HUES48 (cell line): ENCODE measurements at regions not wholly inside any gene's neighbourhood (a gene's known extent, or its start where the extent isn't known, plus 50 kb on each side); places are given as distances from the start of the nearest gene placed in this dataset.
"Not testable (repeated sequence)": the region's sequence is repeated elsewhere in the genome, so short reads cannot be mapped to it uniquely, and the experiment has no call there.

Source experiments
- H3K27ac ChIP-seq: one replicate; pipeline ENCODE4 v1.7.0; 2013; ENCODE audit warnings: low read depth, low read length, inconsistent platforms
- H3K27me3 ChIP-seq: 2 replicates; pipeline ENCODE4 v1.6.1; 2013; ENCODE audit warnings: mild to moderate bottlenecking, low read length; ENCODE audit not compliant: control insufficient read depth, insufficient read depth
- H3K36me3 ChIP-seq: 2 replicates; pipeline ENCODE4 v1.6.1; 2013; ENCODE audit warnings: low read length; ENCODE audit not compliant: control insufficient read depth, insufficient read depth
- H3K4me1 ChIP-seq: 2 replicates; pipeline ENCODE4 v1.6.1; 2013; ENCODE audit warnings: mild to moderate bottlenecking, low read length; ENCODE audit not compliant: control insufficient read depth, insufficient read depth
- H3K4me3 ChIP-seq: 2 replicates; pipeline ENCODE4 v1.5.1; 2013; ENCODE audit warnings: mild to moderate bottlenecking, low read depth, low read length
- H3K9ac ChIP-seq: 2 replicates; pipeline ENCODE4 v1.6.1; 2013; ENCODE audit warnings: mild to moderate bottlenecking, low read depth, low read length, moderate library complexity
- H3K9me3 ChIP-seq: 2 replicates; pipeline ENCODE4 v1.6.1; 2013; ENCODE audit warnings: low read length; ENCODE audit not compliant: control insufficient read depth, insufficient read depth

- Histone ChIP-seq H3K9me3 (no peaks in the 10 kb centered on the region), H3K4me1 (no peaks in the 10 kb centered on the region), H3K9ac (no peak overlapping the region), H3K4me3 (no peak overlapping the region), H3K36me3 (no peaks in the 10 kb centered on the region), H3K27ac (no peak overlapping the region), H3K27me3 (no peaks in the 10 kb centered on the region)
Observed at GRCh38 chr6:102885165-102885564, 1491.7 kb downstream of the GRIK2 start.

GRCh38 chr6:102853249-102853955, 1459.9 kb downstream of the GRIK2 start:
- no peak overlapping the region for H3K4me3 ChIP-seq
- H3K27ac ChIP-seq: no peak overlapping the region
- H3K27me3 ChIP-seq: no peaks in the 10 kb centered on the region
- no peaks in the 10 kb centered on the region for H3K9me3 ChIP-seq
- H3K36me3 ChIP-seq: no peaks in the 10 kb centered on the region
- no peaks in the 10 kb centered on the region for H3K4me1 ChIP-seq
- no peak overlapping the region for H3K9ac ChIP-seq

GRCh38 chr6:102848796-102849195, 1455.3 kb downstream of the GRIK2 start:
- no peak overlapping the region for H3K27ac ChIP-seq
- H3K36me3 ChIP-seq: no peaks in the 10 kb centered on the region
- no peak overlapping the region for H3K4me3 ChIP-seq
- no peaks in the 10 kb centered on the region for H3K4me1 ChIP-seq
- no peaks in the 10 kb centered on the region for H3K27me3 ChIP-seq
- no peak overlapping the region for H3K9ac ChIP-seq
- no peaks in the 10 kb centered on the region for H3K9me3 ChIP-seq

- Histone ChIP-seq H3K9ac (no peak overlapping the region), H3K27ac (no peak overlapping the region), H3K27me3 (no peaks in the 10 kb centered on the region), H3K4me1 (no peaks in the 10 kb centered on the region), H3K4me3 (no peak overlapping the region), H3K9me3 (no peaks in the 10 kb centered on the region), H3K36me3 (no peaks in the 10 kb centered on the region)
Observed at GRCh38 chr6:102848210-102848609, 1454.7 kb downstream of the GRIK2 start.

GRCh38 chr6:102841060-102841459, 1447.6 kb downstream of the GRIK2 start:
- Histone ChIP-seq H3K9ac (no peak overlapping the region), H3K4me3 (no peak overlapping the region), H3K27me3 (no peaks in the 10 kb centered on the region), H3K36me3 (no peaks in the 10 kb centered on the region), H3K27ac (no peak overlapping the region), H3K4me1 (no peaks in the 10 kb centered on the region), H3K9me3 (no peaks in the 10 kb centered on the region)

- H3K27me3 ChIP-seq: no peaks in the 10 kb centered on the region
- H3K36me3 ChIP-seq: no peaks in the 10 kb centered on the region
- no peak overlapping the region for H3K9ac ChIP-seq
- H3K4me3 ChIP-seq: no peak overlapping the region
- H3K4me1 ChIP-seq: no peaks in the 10 kb centered on the region
- H3K9me3 ChIP-seq: no peaks in the 10 kb centered on the region
- no peak overlapping the region for H3K27ac ChIP-seq
Observed at GRCh38 chr6:102832021-102832420, 1438.5 kb downstream of the GRIK2 start.

GRCh38 chr6:102820098-102820497, 1426.6 kb downstream of the GRIK2 start:
- Histone ChIP-seq H3K4me3 (no peak overlapping the region), H3K27me3 (no peaks in the 10 kb centered on the region), H3K9ac (no peak overlapping the region), H3K27ac (no peak overlapping the region), H3K4me1 (no peaks in the 10 kb centered on the region), H3K9me3 (no peaks in the 10 kb centered on the region), H3K36me3 (no peaks in the 10 kb centered on the region)

- H3K4me3 ChIP-seq: no peak overlapping the region
- H3K27me3 ChIP-seq: no peaks in the 10 kb centered on the region
- no peaks in the 10 kb centered on the region for H3K36me3 ChIP-seq
- H3K9ac ChIP-seq: no peak overlapping the region
- no peaks in the 10 kb centered on the region for H3K9me3 ChIP-seq
- no peak overlapping the region for H3K27ac ChIP-seq
- H3K4me1 ChIP-seq: no peaks in the 10 kb centered on the region
Observed at GRCh38 chr6:102815207-102815606, 1421.7 kb downstream of the GRIK2 start.

GRCh38 chr6:102813489-102814275, 1420.2 kb downstream of the GRIK2 start:
- H3K9me3 ChIP-seq: no peaks in the 10 kb centered on the region
- no peak overlapping the region for H3K4me3 ChIP-seq
- no peak overlapping the region for H3K9ac ChIP-seq
- no peaks in the 10 kb centered on the region for H3K4me1 ChIP-seq
- no peak overlapping the region for H3K27ac ChIP-seq
- H3K27me3 ChIP-seq: no peaks in the 10 kb centered on the region
- H3K36me3 ChIP-seq: no peaks in the 10 kb centered on the region

- H3K4me1 ChIP-seq: no peaks in the 10 kb centered on the region
- no peaks in the 10 kb centered on the region for H3K9me3 ChIP-seq
- H3K27ac ChIP-seq: no peak overlapping the region
- no peak overlapping the region for H3K4me3 ChIP-seq
- H3K36me3 ChIP-seq: no peaks in the 10 kb centered on the region
- H3K27me3 ChIP-seq: no peaks in the 10 kb centered on the region
- no peak overlapping the region for H3K9ac ChIP-seq
Observed at GRCh38 chr6:102812242-102812641, 1418.7 kb downstream of the GRIK2 start.

- not testable (repeated sequence) for H3K27ac ChIP-seq, H3K27me3 ChIP-seq, H3K9ac ChIP-seq, H3K9me3 ChIP-seq, H3K4me3 ChIP-seq, H3K36me3 ChIP-seq, H3K4me1 ChIP-seq
Observed at GRCh38 chr6:102808944-102809505, 1415.5 kb downstream of the GRIK2 start.
